Neuronal stem cell (in vitro differentiated cells): ENCODE measurements at regions not wholly inside any gene's neighbourhood (a gene's known extent, or its start where the extent isn't known, plus 50 kb on each side); places are given as distances from the start of the nearest gene placed in this dataset.
"Not testable (repeated sequence)": the region's sequence is repeated elsewhere in the genome, so short reads cannot be mapped to it uniquely, and the experiment has no call there.

Experiments
- DNase-seq: peaks from one replicate; pipeline ENCODE4 v3.0.0-alpha.2; 2013; ENCODE audit warnings: low spot score
- H2AFZ ChIP-seq: one replicate; pipeline ENCODE4 v1.6.1; 2013; ENCODE audit warnings: mild to moderate bottlenecking, low read length, inconsistent platforms
- H2AK5ac ChIP-seq: 2 replicates; pipeline ENCODE4 v1.6.1; 2013; ENCODE audit warnings: low read depth, mild to moderate bottlenecking, inconsistent platforms, low read length, moderate library complexity, mixed read lengths
- H2BK120ac ChIP-seq: 2 replicates; pipeline ENCODE4 v1.6.1; 2013; ENCODE audit warnings: low read depth, mild to moderate bottlenecking, inconsistent platforms, low read length, moderate library complexity, mixed read lengths
- H2BK12ac ChIP-seq: one replicate; pipeline ENCODE4 v1.6.1; 2013; ENCODE audit warnings: low read length, inconsistent platforms
- H2BK15ac ChIP-seq: 2 replicates; pipeline ENCODE4 v1.6.1; 2013; ENCODE audit warnings: mild to moderate bottlenecking, low read length, inconsistent platforms, mixed read lengths
- H2BK5ac ChIP-seq: one replicate; pipeline ENCODE4 v1.6.1; 2013; ENCODE audit warnings: inconsistent platforms, mild to moderate bottlenecking, low read length, moderate library complexity
- H3K14ac ChIP-seq: one replicate; pipeline ENCODE4 v1.6.1; 2013; ENCODE audit warnings: low read length, inconsistent platforms
- H3K18ac ChIP-seq: 2 replicates; pipeline ENCODE4 v1.6.1; 2013; ENCODE audit warnings: low read length, inconsistent platforms
- H3K23ac ChIP-seq: 2 replicates; pipeline ENCODE4 v1.6.1; 2013; ENCODE audit warnings: low read depth, mild to moderate bottlenecking, mixed read lengths, low read length, inconsistent platforms; ENCODE audit not compliant: poor library complexity
- H3K27ac ChIP-seq: replicated peaks from 3 replicates; pipeline ENCODE4 v1.5.1; 2013; ENCODE audit warnings: low read length, inconsistent platforms
- H3K27me3 ChIP-seq, 3 experiments: 2 replicates each; pipeline ENCODE4 v1.6.1; 2013; ENCODE audit warnings: low read length in 3 of 3, mild to moderate bottlenecking in 2 of 3, inconsistent platforms in 1 of 3, low read depth in 1 of 3, mixed read lengths in 1 of 3, moderate library complexity in 1 of 3; ENCODE audit not compliant: control insufficient read depth in 3 of 3, insufficient read depth in 3 of 3
- H3K36me3 ChIP-seq, 2 donors: replicated peaks in 1 of 2; 2 replicates each; pipeline ENCODE4 v1.6.1; 2013; ENCODE audit warnings: low read length in 2 of 2; ENCODE audit not compliant: control insufficient read depth in 2 of 2, insufficient read depth in 2 of 2
- H3K4ac ChIP-seq: 2 replicates; pipeline ENCODE4 v1.6.1; 2013; ENCODE audit warnings: inconsistent platforms, mild to moderate bottlenecking, low read length, moderate library complexity
- H3K4me1 ChIP-seq, 2 donors: 1 replicate in 1 of 2; 2 replicates in 1 of 2; pipeline ENCODE4 v1.6.1; 2013; ENCODE audit warnings: low read length in 2 of 2, low read depth in 1 of 2; ENCODE audit not compliant: control insufficient read depth in 2 of 2, insufficient read depth in 1 of 2
- H3K4me2 ChIP-seq: one replicate; pipeline ENCODE4 v1.6.1; 2013; ENCODE audit warnings: mild to moderate bottlenecking, low read length, inconsistent platforms; ENCODE audit not compliant: insufficient read depth, poor library complexity, severe bottlenecking
- H3K4me3 ChIP-seq, 2 donors: 2 replicates each; pipeline ENCODE4 v1.5.1; 2013; ENCODE audit warnings: low read length in 2 of 2, mild to moderate bottlenecking in 2 of 2, inconsistent platforms in 1 of 2, moderate library complexity in 1 of 2
- H3K79me1 ChIP-seq: one replicate; pipeline ENCODE4 v1.6.1; 2013; ENCODE audit warnings: low read depth, mild to moderate bottlenecking, inconsistent platforms, low read length, moderate library complexity
- H3K9ac ChIP-seq: one replicate; pipeline ENCODE4 v1.6.1; 2013; ENCODE audit warnings: mild to moderate bottlenecking, low read depth, low read length, inconsistent platforms; ENCODE audit not compliant: poor library complexity
- H3K9me3 ChIP-seq, 2 donors: replicated peaks in 1 of 2; 2 replicates each; pipeline versions ENCODE3 to v1.6.1; 2013; ENCODE audit warnings: low read length in 2 of 2, mild to moderate bottlenecking in 2 of 2, inconsistent platforms in 1 of 2, low read depth in 1 of 2, mixed read lengths in 1 of 2, moderate library complexity in 1 of 2; ENCODE audit not compliant: control insufficient read depth in 2 of 2, insufficient read depth in 1 of 2
- H4K8ac ChIP-seq: one replicate; pipeline ENCODE4 v1.6.1; 2013; ENCODE audit warnings: low read depth, mild to moderate bottlenecking, inconsistent platforms, low read length, moderate library complexity
- H4K91ac ChIP-seq: one replicate; pipeline ENCODE4 v1.6.1; 2013; ENCODE audit warnings: low read length, low read depth, mild to moderate bottlenecking, inconsistent platforms; ENCODE audit not compliant: poor library complexity
- WGBS, 2 donors: extraction: QIAGEN DNeasy Blood & Tissue Kit; methylation state at CpG; one replicate each; pipeline ENCODE4 v1.1.7; 2013; ENCODE audit warnings: missing lambda C conversion rate in 2 of 2, mixed read lengths in 1 of 2; ENCODE audit not compliant: insufficient read length in 2 of 2, insufficient replicate concordance in 1 of 2; ENCODE audit errors: extremely low coverage in 2 of 2; 5-methylcytosine and 5-hydroxymethylcytosine counted together

DNA sequence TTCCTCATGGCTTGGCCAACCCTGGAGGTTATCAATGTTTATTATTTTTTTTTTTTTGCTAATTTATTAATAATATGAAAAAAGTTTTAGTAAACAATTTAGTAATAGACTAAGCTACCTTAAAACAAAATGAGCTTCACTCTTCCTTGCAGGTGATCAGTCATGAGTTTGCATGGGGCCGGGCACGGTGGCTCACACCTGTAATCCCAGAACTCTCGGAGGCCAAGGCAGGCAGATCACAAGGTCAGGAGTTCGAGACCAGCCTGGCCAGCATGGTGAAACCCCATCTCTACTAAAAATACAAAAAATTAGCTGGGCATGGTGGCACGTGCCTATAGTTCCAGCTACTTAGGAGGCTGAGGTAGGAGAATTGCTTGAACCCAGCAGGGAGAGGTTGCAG, 103.4 kb upstream of the LARP1 start:
- not testable (repeated sequence) for H3K36me3 ChIP-seq, H4K8ac ChIP-seq, H3K9ac ChIP-seq, H3K79me1 ChIP-seq, H2BK15ac ChIP-seq, H3K9me3 ChIP-seq, H2AK5ac ChIP-seq, H3K4ac ChIP-seq, H3K18ac ChIP-seq, H4K91ac ChIP-seq, H3K27ac ChIP-seq, H3K4me2 ChIP-seq, H3K4me3 ChIP-seq, H2BK12ac ChIP-seq, H3K4me1 ChIP-seq, DNase-seq, H2BK5ac ChIP-seq, H3K14ac ChIP-seq, H2BK120ac ChIP-seq, H2AFZ ChIP-seq, H3K23ac ChIP-seq
- peaks cover 0 to 14% (median 12%) of the 10 kb centered on the region in 3 experiments for H3K27me3 ChIP-seq
- WGBS, 2 donors, result no CpG with 5 or more reads among the region's 5 CpGs

DNA sequence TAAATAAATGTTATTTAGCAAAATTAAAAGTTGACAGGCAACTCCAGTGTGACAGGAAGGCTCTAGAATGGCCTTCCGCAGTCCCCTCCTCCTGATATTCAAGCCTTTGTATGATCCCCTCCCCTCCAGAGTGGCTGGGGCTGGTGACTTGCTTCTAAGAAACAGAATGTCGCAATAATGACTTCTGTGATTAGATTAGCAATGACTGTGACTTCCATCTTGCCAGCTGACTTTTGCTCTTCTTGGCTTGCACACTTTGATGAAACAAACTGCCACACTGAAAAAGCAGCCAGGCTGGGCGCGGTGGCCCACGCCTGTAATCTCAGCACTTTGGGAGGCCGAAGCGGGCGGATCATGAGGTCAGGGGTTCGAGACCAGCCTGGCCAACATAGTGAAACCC, 106.5 kb upstream of the LARP1 start:
- H3K4me2 ChIP-seq, result no peak overlapping the region
- H2BK15ac ChIP-seq, result no peak overlapping the region
- no peak overlapping the region for H3K27ac ChIP-seq
- H3K9ac ChIP-seq, result no peak overlapping the region
- no peaks in the 10 kb centered on the region for H3K36me3 ChIP-seq
- no peak overlapping the region for H3K4me3 ChIP-seq
- peaks cover 0 to 2% of the 10 kb centered on the region in 2 donors for H3K9me3 ChIP-seq
- peaks cover 0 to 19% (median 18%) of the 10 kb centered on the region in 3 experiments for H3K27me3 ChIP-seq
- no peak overlapping the region for H3K14ac ChIP-seq
- no peaks in the 10 kb centered on the region for H3K79me1 ChIP-seq
- no peak overlapping the region for H4K91ac ChIP-seq
- no peak overlapping the region for H3K18ac ChIP-seq
- peaks cover 0 to 9% of the 10 kb centered on the region in 2 donors for H3K4me1 ChIP-seq
- DNase-seq, result no peak
- no CpG with 5 or more reads among the region's 9 CpGs for WGBS, 2 donors
- no peak overlapping the region for H2BK12ac ChIP-seq
- no peak overlapping the region for H3K23ac ChIP-seq
- H2AK5ac ChIP-seq, result no peak overlapping the region
- no peak overlapping the region for H3K4ac ChIP-seq
- no peak overlapping the region for H2BK120ac ChIP-seq
- H2BK5ac ChIP-seq, result no peak overlapping the region
- no peak overlapping the region for H2AFZ ChIP-seq
- H4K8ac ChIP-seq, result no peak overlapping the region

DNA sequence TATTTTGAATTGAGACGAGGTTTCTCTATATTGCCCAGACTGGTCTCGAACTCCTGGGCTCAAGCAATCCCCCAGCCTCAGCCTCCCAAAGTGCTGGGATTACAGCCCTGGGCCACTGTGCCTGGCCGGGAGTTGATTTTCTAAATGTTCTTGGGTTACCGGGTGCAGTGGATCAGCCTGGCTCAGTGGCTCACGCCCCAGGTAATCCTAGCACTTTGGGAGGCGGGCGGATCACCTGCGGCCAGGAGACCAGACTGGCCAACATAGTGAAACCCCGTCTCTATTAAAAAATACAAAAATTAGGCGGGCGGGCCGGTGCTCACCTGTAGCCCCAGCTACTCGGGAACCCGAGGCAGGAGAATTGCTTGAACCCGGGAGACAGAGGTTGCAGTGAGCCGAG, 106.9 kb upstream of the LARP1 start:
- no peak overlapping the region for H2BK15ac ChIP-seq
- no CpG with 5 or more reads among the region's 16 CpGs for WGBS, 2 donors
- no peak overlapping the region for H2BK12ac ChIP-seq

DNA sequence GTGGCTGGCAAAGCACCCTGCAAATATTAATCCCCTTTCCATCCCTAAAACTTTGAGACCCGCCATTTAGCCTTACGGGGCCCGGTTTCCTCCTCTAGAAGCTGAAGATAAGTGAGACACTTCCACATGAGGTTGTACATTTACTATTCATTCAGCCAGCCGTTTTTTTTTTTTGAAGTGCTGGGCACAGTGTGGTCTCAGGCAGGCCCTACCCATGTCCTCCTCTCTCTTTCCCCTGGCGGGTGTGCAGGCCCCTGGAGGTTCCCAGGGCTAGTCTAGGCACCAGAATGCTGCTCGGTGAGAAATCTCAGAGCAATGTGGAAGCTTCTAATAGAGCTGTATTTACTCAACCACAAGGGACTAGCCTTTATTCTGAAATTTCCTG, 107.4 kb upstream of the LARP1 start:
- no CpG with 5 or more reads among the region's 6 CpGs for WGBS, 2 donors

More for the DNA sequence above, 106.9 kb upstream of the LARP1 start:
- no peak overlapping the region for H3K23ac ChIP-seq
- H4K8ac ChIP-seq, result no peak overlapping the region
- no peak overlapping the region for H3K4me3 ChIP-seq
- no peak for DNase-seq
- H3K18ac ChIP-seq, result no peak overlapping the region
- no peak overlapping the region for H4K91ac ChIP-seq
- peaks cover 0 to 19% (median 18%) of the 10 kb centered on the region in 3 experiments for H3K27me3 ChIP-seq
- H2AK5ac ChIP-seq, result no peak overlapping the region
- no peak overlapping the region for H2AFZ ChIP-seq
- H3K27ac ChIP-seq, result no peak overlapping the region
- no peaks in the 10 kb centered on the region for H3K36me3 ChIP-seq
- H3K4me2 ChIP-seq, result no peak overlapping the region
- no peak overlapping the region for H2BK120ac ChIP-seq
- H3K9ac ChIP-seq, result no peak overlapping the region
- peaks cover 0 to 2% of the 10 kb centered on the region in 2 donors for H3K9me3 ChIP-seq
- no peak overlapping the region for H2BK5ac ChIP-seq
- no peaks in the 10 kb centered on the region for H3K79me1 ChIP-seq
- no peak overlapping the region for H3K14ac ChIP-seq
- H3K4ac ChIP-seq, result no peak overlapping the region
- H3K4me1 ChIP-seq, result peaks cover 0 to 9% of the 10 kb centered on the region in 2 donors

More for the DNA sequence above, 107.4 kb upstream of the LARP1 start:
- Histone ChIP-seq H3K4me2 (peak overlapping the region; percentile 66), H3K9ac (no peak overlapping the region), H3K27ac (no peak overlapping the region), H3K4ac (no peak overlapping the region), H2AK5ac (no peak overlapping the region), H3K79me1 (no peaks in the 10 kb centered on the region), H2BK5ac (no peak overlapping the region), H3K36me3 (no peaks in the 10 kb centered on the region), H3K18ac (peak overlapping the region; percentile 89), H3K23ac (peak overlapping the region; percentile 85), H3K9me3 (peaks cover 0 to 2% of the 10 kb centered on the region in 2 donors), H2BK120ac (no peak overlapping the region), H2AFZ (peak overlapping the region; percentile 68), H3K14ac (peak overlapping the region; percentile 82), H4K8ac (no peak overlapping the region), H3K27me3 (peaks cover 0 to 19% (median 18%) of the 10 kb centered on the region in 3 experiments), H4K91ac (no peak overlapping the region), H2BK12ac (no peak overlapping the region), H3K4me1 (peaks cover 0 to 9% of the 10 kb centered on the region in 2 donors), H3K4me3 (no peak overlapping the region), H2BK15ac (peak overlapping the region; percentile 62)
- DNase-seq, result no peak
